ENCODE measurements at regions not wholly inside any gene's neighbourhood (a gene's known extent, or its start where the extent isn't known, plus 50 kb on each side); places are given as distances from the start of the nearest gene placed in this dataset.

- TF ChIP-seq CTCF (conservative IDR thresholded peaks at IDR 0.05 in 1 of 2, IDR thresholded peaks at IDR 0.05 in 1 of 2; ENCODE audit: low read depth in 1 of 2, low read length in 2 of 2) (no peak), EZH2 (IDR thresholded peaks at IDR 0.05; ENCODE audit: low read length, missing control alignments) (no peak)
These were observed 564.6 kb downstream of the MFSD1 start for GRCh38 chr3:159366476-159366875.
